HG03103 (cell line): ENCODE measurements at regions not wholly inside any gene's neighbourhood (a gene's known extent, or its start where the extent isn't known, plus 50 kb on each side); places are given as distances from the start of the nearest gene placed in this dataset.
"Not testable (repeated sequence)": the region's sequence is repeated elsewhere in the genome, so short reads cannot be mapped to it uniquely, and the experiment has no call there.

Experiments used
- ATAC-seq: cut with Tn5 transposase; IDR thresholded peaks from one replicate; pipeline ENCODE4 v1.9.1; 2021; ENCODE audit warnings: low read depth; ENCODE audit not compliant: unreplicated experiment

DNA sequence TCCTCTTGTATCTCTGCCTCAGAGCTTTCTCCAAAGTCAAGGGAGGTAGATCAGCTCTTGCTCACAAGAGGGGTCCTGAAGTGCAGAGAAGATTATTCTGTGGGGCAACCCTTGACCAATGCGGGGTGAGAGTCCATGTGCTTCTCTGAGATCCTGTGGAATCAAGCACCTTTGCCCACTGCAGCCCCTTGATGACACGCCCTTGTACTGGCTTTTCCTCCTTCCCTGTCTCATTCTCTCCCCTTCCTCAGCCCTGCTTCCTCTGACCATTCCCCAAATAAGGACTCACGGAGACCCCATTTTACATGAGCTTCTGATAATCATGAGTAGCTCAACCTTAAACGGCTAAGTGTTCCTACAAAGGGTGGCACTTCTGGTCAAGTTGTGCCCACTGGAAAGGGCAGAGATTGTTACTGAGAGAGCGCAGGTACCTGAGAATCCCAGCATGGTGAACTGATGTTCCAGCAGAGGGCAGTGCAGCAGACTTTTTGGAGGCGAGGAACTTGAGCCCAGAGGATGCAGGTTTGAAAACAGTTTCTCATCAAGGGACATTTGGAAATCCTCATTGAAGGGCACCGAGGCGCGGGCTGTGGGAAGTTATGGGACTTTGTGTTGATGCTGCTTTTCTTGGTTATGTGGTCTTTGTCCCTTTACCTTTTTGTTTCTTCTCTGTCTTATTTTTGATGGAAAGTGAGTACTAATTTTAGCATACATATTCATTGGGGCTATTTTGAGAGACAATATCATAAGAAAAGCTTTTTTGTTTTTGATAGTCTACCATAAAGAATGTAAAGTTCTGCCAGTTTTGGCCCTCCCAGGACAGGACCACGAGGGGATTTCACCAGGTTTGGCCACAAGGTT lies 201.3 kb downstream of the RBM46 start:
- ATAC-seq = peak; percentile 57

DNA sequence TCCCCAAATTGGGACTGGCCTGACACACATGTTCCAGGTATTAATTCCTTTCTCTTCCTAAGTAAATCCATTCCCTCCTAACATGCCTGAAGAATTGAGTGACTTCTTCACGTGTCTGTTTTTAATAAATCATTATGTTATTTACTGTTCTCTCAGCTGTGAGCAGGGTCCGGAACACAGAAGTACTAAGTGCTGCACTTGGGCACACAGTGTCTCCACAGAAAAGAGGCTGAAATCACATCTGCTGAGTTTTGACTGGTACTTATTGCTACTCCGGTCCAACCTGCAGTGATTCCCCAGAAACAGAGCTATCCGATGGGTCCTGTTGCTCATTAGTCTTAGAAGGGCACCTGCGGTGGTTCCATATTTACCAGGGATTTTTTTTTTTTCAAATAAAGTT lies 202.6 kb downstream of the RBM46 start:
- no peak for ATAC-seq

DNA sequence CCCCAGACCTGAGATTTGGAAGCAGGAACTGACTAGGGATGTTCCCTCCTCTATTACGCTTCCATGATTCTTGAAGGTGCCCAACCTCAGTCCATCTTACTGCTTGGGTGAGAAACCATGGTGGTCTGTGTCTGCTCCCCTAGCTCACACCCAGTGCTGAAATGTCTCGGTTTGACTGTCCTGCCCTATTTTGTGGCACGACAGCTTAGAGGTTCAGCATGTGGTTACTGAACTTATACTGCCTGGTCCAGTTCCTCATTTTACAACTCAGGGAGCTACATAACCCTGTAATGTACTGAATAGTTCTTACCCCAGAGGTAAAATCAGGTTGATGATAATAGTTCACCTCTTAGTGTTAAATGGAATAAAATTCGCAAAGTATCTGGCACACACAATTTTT lies 203.1 kb downstream of the RBM46 start:
- peak; percentile 96 for ATAC-seq

DNA sequence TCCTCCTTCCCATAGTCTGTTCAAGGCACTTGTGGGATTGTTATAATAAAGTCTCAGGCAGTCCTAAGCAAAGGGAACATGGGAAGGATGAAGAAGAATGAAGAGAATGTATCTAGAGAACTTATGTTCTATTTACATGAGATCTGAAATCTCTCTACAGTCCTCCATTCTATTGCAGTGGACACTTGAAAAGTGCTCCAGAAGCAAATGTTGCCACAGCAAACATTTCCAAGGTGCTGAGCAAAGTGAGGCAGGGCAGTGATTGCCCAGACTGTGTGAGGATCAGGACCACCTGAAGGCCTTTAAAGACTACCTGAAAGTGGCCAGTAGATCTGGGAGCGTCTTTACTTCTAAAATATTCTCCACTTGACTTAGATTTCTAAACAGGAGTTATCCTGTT lies 203.5 kb downstream of the RBM46 start:
- ATAC-seq = no peak

DNA sequence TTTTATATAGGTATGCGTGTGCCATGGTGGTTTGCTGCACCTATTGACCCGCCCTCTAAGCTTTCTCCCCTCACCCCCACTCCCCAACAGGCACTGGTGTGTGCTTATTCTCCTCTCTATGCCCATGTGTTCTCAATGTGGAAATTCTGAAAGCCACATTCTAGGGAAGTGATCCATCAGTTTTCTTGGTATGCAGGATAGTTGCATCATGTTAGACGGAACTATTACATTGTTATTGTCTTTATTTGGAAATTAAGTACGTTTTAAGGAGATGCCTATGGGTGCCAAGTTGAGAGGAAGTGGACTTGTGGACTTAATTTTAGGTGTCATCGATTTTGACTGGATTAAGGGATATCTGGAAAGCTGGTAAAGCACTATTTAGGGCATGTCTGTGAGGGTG lies 204.6 kb downstream of the RBM46 start:
- no peak for ATAC-seq

DNA sequence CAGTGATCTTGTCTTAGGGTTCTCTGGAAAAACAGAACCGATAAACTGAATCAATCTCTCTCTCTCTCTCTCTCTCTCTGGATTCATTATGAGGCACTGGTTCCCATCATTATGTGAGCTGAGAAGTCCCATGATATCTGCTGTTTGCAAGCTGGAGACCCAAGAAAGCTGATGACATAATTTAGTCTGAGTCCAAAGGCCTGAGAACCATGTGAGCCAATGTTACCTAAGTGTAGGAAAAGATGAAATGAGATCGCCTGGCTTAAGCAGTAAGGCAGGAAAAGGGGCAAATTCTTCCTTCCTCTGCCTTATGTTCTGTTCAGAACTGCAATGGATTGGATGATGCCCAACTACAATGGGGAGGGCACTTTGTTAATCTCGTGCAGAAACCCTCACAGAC lies 207.4 kb downstream of the RBM46 start:
- ATAC-seq = no peak

DNA sequence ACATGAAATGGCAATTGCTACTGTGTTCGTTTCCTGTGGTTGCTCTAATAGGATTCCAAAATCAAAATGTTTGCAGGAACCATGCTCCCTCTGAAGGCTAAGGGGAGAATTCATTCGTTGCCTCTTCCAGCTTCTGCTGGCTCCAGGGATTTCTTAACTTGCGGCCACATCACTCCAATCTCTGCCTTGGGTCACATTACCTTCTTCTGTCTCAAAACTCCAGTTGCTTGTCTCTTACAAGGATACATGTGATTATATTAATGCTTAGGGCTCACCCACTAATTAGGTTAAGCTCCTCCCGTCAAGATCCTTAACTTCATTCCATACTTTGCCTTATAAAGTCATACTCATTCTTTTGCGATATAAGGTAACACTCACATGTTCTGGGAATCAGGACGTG lies 208.4 kb downstream of the RBM46 start:
- no peak for ATAC-seq

DNA sequence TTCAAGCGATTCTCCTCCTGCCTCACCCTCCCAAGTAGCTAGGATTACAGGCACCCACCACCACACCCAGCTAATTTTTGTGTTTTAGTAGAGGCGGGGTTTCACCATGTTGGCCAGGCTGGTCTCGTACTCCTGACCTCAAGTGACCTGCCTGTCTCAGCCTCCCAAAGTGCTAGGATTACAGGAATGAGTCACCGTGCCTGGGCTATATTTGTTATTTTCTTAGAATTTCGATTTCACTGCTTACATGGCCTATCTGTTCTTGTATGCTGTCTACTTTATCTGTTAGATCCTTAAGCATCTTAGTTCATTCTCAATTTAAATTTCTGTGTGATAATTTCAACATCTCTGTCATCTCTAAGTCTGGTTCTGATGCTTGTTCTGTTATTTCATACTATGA lies 210.6 kb upstream of the NPY2R start:
- ATAC-seq = not testable (repeated sequence)

DNA sequence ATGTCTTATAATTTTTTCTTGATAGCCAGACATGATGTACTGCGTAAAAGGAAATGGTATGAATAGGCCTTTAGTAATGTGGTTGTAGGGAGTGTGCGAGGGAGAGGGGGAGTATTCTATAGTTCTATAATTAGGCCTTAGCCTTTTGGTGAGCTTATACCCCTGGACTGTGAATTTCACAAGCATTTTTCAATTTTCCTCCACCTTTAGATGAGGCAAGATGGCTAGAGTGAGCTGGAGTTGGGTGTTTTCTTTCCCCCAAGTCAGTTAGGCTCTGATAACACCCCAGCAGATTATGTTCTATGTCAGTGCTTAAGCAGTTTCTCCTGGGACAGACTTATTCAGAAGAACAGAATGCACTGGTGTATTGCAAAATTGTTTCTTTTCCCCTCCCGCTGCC lies 210.2 kb upstream of the NPY2R start:
- no peak for ATAC-seq

DNA sequence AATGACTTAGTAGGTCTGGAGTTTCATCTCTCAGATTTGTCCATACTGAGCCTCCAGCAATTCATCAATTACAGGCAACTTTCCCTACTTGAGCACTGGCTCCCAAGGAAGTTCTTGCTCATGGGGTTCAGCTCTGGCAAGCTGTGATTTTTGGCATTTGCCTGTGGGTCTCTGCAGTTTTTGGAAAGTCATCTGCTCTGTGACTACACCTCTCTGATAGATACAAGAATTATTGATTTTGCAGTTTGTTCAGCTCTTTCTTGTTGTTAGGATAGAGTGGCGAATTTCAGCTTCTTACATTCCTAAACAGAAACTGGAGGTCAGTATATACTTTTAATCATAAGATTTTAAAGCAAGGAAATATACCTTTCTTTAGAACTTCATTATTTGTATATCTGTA lies 209.7 kb upstream of the NPY2R start:
- ATAC-seq = no peak

DNA sequence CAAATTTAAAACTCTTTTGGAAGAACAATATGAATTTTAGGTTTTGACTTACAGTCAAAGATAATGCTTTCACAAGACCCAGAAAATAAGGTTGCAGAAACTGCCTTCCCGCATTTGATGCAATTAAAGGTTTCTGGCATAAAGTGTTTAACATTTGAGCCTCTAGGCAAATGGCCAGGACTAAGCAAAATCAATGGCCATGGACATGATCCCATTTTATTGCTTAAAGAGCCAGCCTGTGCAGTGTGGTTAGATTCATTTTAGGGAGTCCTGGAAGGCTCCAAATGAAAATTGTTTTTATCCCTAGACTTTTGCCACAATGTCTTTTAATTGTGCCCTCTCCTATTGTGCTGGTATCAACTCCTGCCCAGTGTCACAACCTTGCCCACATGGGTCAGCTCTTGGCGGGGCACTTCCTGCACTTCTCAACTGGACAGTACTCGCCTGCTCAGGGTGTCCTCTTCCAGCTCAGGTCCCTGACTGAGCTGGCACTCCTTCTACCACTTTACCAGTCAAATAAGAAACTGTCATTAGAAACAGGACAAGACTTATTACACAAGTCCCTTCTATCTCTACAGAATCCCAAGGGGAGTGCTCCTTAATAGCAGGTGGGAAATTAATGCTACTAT lies 208.4 kb upstream of the NPY2R start:
- ATAC-seq = no peak

DNA sequence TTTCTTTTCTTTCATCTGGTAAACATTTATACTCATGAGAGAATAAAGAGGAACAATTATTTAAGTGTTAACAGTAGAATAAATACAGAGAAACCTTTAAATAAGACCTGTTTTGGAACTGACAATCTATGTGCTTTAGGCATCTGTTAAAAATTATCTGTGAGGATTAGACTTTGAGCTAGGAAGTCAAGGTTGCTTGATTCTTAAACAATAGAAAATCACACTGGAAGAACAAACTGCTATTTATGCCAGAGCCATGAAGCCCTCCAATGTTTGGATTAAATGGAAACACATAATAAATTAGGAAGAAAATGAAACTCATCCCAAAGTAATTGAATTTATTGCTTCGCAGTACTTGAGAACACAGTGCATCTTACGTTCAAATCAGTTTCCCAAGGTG lies 207.2 kb upstream of the NPY2R start:
- no peak for ATAC-seq

DNA sequence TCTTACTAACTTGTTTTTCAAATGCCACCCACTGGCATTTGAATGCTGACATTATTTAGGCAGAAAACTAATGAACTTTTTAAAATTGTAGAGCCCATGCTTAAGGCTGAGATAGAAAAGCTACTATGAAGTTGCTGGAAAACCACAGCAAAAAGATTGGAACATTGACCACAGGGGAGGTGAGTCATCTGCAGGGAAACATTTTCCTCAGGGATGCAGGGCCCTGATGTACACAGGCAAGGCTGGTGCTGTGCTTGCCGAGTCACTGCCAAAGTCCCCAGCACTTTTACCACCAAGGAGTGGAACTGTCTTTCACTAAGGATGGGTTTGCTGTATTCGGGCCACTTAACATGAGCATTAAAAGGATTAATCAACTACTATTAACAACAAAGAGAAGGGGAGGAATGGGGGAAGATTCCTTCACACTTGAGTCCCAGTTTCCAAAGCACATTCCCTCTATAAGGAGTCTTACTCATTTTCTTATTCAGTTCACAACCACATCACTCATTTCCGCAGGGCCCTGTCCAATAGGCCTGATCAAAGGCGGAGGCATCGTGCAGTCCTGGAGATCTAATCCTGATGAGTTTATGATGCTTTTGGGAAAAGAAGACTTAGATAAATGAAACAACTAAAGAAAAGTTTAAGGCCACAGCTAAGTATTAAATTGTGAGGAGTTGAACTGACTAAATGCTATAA lies 202.9 kb upstream of the NPY2R start:
- ATAC-seq = no peak

DNA sequence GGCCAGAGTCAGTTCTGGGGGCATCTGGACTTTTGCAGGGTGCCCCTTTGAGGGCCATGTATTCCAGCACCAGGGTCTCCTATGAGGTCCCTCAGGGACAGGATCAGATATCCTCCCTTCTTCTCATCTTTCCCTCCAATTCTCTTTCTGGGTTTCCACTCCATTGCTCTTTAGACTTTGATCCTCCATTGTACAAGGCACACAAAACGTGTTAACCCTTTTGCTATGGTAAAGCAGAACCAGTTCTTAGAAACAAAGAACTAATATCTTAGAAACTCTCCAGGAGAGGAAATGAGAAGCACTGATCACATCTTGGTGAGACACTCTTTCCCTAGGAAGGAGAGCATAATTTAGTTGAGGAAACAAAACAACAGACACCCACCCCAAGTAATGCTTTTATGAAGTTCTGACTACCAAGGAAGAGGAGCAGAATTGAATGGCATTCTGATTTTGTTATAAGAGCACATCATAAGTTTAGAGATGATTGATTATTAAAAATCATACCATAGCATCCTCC lies 200.7 kb upstream of the NPY2R start:
- ATAC-seq = no peak

DNA sequence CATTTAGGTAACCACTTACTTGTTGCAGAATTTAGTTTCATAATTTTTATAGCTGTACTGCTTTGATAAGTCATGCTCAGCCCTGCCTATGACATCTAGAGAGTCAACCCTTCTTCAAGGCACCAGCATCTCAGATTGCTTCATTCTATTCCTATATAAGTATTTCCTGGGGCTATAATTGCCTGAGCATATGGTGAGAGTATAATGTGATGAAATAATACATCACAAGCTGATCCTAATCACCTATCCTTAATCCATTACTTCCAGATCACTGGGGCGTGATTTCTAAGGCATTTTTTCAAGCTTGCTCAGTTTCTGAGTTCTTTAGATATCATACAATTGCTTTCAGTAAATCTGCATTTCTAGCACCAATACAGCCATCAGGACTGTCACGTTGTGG lies 200.0 kb upstream of the NPY2R start:
- no peak for ATAC-seq

DNA sequence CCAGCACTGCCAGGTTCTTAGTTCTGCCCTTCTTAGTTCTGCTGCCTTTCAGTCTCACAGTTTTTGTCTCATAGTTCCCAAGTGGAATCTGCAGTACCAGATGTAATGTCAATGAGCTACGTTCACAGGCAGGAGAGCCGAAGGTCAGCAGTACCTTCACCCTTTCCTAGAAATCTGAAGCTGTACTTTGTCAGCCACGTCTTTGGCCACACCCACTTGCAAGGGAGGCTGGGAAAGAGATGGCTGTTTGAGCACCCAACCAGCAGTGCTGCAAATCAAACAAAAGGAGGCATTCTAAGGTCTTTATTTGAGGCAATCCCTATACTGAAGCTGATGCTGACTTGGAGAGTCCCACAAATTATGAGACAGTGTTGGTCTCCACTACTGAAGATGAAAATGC lies 199.1 kb upstream of the NPY2R start:
- ATAC-seq = no peak

DNA sequence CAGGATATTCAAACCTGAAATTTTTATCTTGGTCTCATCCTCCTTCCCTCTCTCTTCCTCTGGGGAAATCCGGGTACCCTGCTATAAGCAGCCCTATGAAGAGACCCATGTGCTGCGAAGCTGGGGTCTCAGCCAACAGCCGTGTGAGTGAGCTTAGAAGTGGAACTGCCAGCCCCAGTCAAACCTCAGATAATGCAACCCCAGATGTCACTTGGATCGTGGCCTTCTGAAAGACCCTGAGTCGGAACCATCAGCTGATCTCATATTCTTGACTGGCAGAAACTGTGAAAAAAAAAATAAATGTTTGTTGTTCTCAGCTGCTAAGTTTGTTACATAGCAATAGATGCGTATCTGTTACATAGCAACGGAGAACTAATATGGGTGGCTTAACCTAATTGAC lies 198.1 kb upstream of the NPY2R start:
- ATAC-seq = no peak

DNA sequence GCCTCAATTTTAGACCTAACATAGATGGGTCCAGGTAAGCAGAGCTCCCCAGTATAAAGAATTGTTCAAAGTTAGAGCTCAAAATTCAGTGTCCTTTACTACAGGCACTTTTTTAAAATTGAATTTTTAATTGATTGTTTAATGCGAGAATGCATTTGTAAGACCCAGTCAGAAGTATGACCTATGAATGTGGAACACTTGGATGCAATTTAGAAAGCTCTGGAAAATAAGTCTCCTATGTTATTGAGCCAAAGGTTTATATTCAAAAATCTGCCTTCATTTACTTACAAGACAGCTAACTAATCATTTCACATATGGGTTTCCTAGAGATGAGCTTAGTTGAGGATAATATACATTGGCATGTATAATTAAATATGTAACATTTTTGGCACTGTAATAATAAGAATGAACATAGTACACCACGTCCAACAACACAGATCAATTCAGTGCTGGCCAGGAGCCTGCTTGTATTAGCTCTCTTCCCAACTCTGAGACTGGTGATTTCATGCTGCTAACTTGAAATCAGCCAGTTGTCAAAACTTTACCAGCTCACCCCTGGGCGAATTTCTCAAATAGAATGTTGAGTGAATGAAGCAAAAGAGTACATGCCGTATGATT lies 197.2 kb upstream of the NPY2R start:
- ATAC-seq = no peak

DNA sequence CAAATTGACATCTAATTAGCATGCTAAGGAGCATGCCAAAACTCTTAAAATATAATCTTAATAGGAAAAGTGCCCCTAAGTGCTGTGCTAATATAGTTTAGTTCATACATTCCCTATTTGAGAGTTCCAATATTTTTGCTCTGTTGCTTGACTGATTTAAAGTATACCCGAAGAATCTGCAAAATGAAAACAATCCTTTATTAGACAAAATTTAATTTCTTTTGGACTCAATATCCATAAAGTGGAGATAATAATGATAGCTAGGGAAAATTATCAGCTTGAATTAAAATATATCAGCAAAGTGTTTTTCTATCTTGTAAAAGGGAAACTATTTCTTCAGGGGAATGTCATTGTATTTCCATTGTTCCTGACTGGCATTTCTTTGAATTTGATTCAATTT lies 196.0 kb upstream of the NPY2R start:
- no peak for ATAC-seq

DNA sequence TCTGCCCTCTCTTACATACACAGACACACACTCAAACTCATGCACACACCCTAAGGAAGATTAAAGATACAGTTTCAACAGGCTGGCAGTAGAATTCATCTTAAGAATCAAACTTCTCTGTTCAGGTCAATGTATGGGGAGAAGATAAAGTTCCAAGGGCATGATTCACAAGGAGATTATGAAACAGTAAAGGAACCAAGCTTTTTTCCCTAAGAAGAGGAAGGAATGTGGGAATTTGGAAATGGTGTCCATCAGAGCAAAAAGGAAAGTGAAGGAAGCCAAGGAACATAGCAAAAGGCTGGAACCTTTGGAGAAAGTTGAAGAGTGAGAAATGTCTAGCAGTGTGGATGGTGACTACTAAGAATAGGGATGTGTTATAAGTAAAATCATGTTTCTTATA lies 191.0 kb upstream of the NPY2R start:
- no peak for ATAC-seq
